GM12875 (cell line): ENCODE measurements at regions not wholly inside any gene's neighbourhood (a gene's known extent, or its start where the extent isn't known, plus 50 kb on each side); places are given as distances from the start of the nearest gene placed in this dataset.

Experiments
- H3K4me3 ChIP-seq: one replicate; pipeline ENCODE4 v1.5.1; 2011; ENCODE audit warnings: low read depth, low read length, control low read depth
- CTCF ChIP-seq: IDR thresholded peaks from 2 replicates; pipeline ENCODE4 v1.5.1; 2011; ENCODE audit warnings: low read depth, mild to moderate bottlenecking, control low read depth, inconsistent platforms, low read length, moderate library complexity, borderline replicate concordance; ENCODE audit not compliant: insufficient read depth

GRCh38 chr12:93020631-93021597 lies 91.8 kb upstream of the EEA1 start:
- no peak overlapping the region for H3K4me3 ChIP-seq
- no peak for TF ChIP-seq CTCF

GRCh38 chr12:93022603-93023340 lies 93.7 kb upstream of the EEA1 start:
- no peak overlapping the region for H3K4me3 ChIP-seq

GRCh38 chr12:93025145-93026103 lies 96.3 kb upstream of the EEA1 start:
- peak; percentile 47; the same call in 1 of the 2 replicates for TF ChIP-seq CTCF
- no peak overlapping the region for H3K4me3 ChIP-seq

More at GRCh38 chr12:93022603-93023340, 93.7 kb upstream of the EEA1 start:
- TF ChIP-seq CTCF = no peak

GRCh38 chr12:93027041-93027440 lies 97.9 kb upstream of the EEA1 start:
- no peak overlapping the region for H3K4me3 ChIP-seq
- TF ChIP-seq CTCF = no peak

- no peak for TF ChIP-seq CTCF
- no peak overlapping the region for H3K4me3 ChIP-seq
Observed at GRCh38 chr12:93029091-93029490, 100.0 kb upstream of the EEA1 start.

- no peak overlapping the region for H3K4me3 ChIP-seq
- TF ChIP-seq CTCF = no peak
Observed at GRCh38 chr12:93031028-93031427, 101.9 kb upstream of the EEA1 start.
